ENCODE measurements at regions not wholly inside any gene's neighbourhood (a gene's known extent, or its start where the extent isn't known, plus 50 kb on each side); places are given as distances from the start of the nearest gene placed in this dataset.

DNA sequence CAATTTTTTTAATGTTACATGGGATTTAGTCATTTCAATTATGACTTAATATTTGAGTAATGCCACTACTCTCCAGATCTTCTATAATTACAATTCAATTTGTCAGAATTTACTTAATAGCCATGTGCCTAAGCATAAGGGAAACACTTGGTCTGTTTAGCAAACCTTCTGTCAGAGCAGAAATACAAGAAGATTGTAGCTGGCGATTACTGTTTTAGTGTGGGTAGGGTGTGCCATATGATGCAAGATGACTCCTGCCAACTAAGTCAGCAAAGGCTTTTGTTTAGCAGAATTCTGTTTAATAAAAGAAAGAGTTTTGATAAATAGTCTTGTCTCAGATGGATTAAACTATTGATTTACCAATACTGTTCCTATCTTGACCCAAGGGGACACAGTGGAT is 455.4 kb downstream of the RNF144B start:
- TF ChIP-seq, protein P1, sequence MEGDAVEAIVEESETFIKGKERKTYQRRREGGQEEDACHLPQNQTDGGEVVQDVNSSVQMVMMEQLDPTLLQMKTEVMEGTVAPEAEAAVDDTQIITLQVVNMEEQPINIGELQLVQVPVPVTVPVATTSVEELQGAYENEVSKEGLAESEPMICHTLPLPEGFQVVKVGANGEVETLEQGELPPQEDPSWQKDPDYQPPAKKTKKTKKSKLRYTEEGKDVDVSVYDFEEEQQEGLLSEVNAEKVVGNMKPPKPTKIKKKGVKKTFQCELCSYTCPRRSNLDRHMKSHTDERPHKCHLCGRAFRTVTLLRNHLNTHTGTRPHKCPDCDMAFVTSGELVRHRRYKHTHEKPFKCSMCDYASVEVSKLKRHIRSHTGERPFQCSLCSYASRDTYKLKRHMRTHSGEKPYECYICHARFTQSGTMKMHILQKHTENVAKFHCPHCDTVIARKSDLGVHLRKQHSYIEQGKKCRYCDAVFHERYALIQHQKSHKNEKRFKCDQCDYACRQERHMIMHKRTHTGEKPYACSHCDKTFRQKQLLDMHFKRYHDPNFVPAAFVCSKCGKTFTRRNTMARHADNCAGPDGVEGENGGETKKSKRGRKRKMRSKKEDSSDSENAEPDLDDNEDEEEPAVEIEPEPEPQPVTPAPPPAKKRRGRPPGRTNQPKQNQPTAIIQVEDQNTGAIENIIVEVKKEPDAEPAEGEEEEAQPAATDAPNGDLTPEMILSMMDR (IDR thresholded peaks at IDR 0.05) = no peak
- no peak for TF ChIP-seq ZFX (IDR thresholded peaks at IDR 0.05; ENCODE audit: borderline replicate concordance)
